H1 (cell line): ENCODE measurements at regions not wholly inside any gene's neighbourhood (a gene's known extent, or its start where the extent isn't known, plus 50 kb on each side); places are given as distances from the start of the nearest gene placed in this dataset.

Source experiments
- EGR1 ChIP-seq: IDR thresholded peaks from 2 replicates; pipeline ENCODE4 v1.6.1; 2011; ENCODE audit warnings: low read depth, low read length, borderline replicate concordance
- POLR2AphosphoS5 ChIP-seq: IDR thresholded peaks from 2 replicates; pipeline ENCODE4 v1.6.1; 2011; ENCODE audit warnings: low read depth, low read length
- RBBP5 ChIP-seq: IDR thresholded peaks from 2 replicates; pipeline ENCODE4 v1.7.1; 2012; ENCODE audit warnings: low read depth, mild to moderate bottlenecking, inconsistent platforms, low read length, moderate library complexity, borderline replicate concordance
- SIX5 ChIP-seq: IDR thresholded peaks from 2 replicates; pipeline ENCODE4 v1.6.1; 2011; ENCODE audit warnings: mild to moderate bottlenecking, low read depth, low read length

DNA sequence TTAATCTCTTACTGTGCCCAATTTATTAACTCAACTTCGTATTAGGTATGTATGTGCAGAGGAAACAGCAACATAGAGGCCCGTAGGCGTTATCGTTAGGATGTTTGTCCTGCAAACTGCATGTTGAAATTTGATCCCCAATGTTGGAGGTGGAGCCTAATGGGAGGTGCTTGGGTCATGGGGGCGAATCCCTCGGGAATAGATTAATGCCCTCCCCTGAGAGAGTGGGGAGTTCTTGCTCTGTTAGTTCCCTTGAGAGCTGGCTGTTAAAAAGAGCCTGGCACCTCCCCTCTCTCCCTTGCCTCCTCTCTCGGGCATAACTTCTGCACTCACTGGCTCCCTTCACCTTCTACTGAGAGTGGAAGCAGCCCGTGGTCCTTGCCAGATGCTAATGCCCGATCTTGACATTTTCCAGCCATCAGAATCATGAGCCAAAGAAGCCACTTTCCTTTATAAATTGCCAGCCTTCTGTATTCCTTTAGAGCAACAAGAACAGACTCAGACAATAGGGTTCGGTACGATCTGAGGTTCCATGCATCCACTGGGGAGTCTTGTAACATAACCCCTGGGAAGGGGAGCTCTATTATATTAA lies 149.0 kb upstream of the RAB4A start (continued):
- TF ChIP-seq RBBP5 (no peak), SIX5 (no peak), POLR2AphosphoS5 (no peak), EGR1 (no peak)
